GM21723 (cell line): ENCODE measurements at regions not wholly inside any gene's neighbourhood (a gene's known extent, or its start where the extent isn't known, plus 50 kb on each side); places are given as distances from the start of the nearest gene placed in this dataset.

Experiments used
- ATAC-seq: cut with Tn5 transposase; IDR thresholded peaks from one replicate; pipeline ENCODE4 v1.9.1; 2021; ENCODE audit warnings: mild to moderate bottlenecking, moderate library complexity; ENCODE audit not compliant: unreplicated experiment

- no peak for ATAC-seq
Observed at GRCh38 chr5:9863486-9863885, 233.3 kb upstream of the TAS2R1 start.

GRCh38 chr5:9861666-9862256 lies 231.6 kb upstream of the TAS2R1 start:
- no peak for ATAC-seq

- ATAC-seq = no peak
Observed at GRCh38 chr5:9859808-9860207, 229.7 kb upstream of the TAS2R1 start.

- ATAC-seq = no peak
Observed at GRCh38 chr5:9858043-9858442, 227.9 kb upstream of the TAS2R1 start.

GRCh38 chr5:9853309-9853708 lies 223.2 kb upstream of the TAS2R1 start:
- ATAC-seq = no peak

- ATAC-seq = no peak
Observed at GRCh38 chr5:9852671-9853070, 222.5 kb upstream of the TAS2R1 start.

- no peak for ATAC-seq
Observed at GRCh38 chr5:9851458-9851857, 221.3 kb upstream of the TAS2R1 start.

GRCh38 chr5:9850456-9850855 lies 220.3 kb upstream of the TAS2R1 start:
- no peak for ATAC-seq

- ATAC-seq = no peak
Observed at GRCh38 chr5:9847631-9848030, 217.5 kb upstream of the TAS2R1 start.

GRCh38 chr5:9845185-9845584 lies 215.0 kb upstream of the TAS2R1 start:
- ATAC-seq = no peak

GRCh38 chr5:9841516-9842170 lies 211.5 kb upstream of the TAS2R1 start:
- ATAC-seq = no peak

- ATAC-seq = no peak
Observed at GRCh38 chr5:9838916-9839315, 208.8 kb upstream of the TAS2R1 start.

- no peak for ATAC-seq
Observed at GRCh38 chr5:9834871-9835770, 205.0 kb upstream of the TAS2R1 start.

GRCh38 chr5:9833871-9834270 lies 203.7 kb upstream of the TAS2R1 start:
- ATAC-seq = no peak

GRCh38 chr5:9832921-9833320 lies 202.8 kb upstream of the TAS2R1 start:
- no peak for ATAC-seq

- ATAC-seq = no peak
Observed at GRCh38 chr5:9831823-9832222, 201.7 kb upstream of the TAS2R1 start.

- ATAC-seq = no peak
Observed at GRCh38 chr5:9830184-9830583, 200.0 kb upstream of the TAS2R1 start.

GRCh38 chr5:9829621-9830020 lies 199.5 kb upstream of the TAS2R1 start:
- ATAC-seq = no peak

- no peak for ATAC-seq
Observed at GRCh38 chr5:9820691-9821449, 190.7 kb upstream of the TAS2R1 start.

- no peak for ATAC-seq
Observed at GRCh38 chr5:9818340-9818845, 188.2 kb upstream of the TAS2R1 start.

GRCh38 chr5:9817819-9818218 lies 187.7 kb upstream of the TAS2R1 start:
- ATAC-seq = no peak
